NCI-H2081 treated with DMSO at 0.1 percent for 48 hours (cell line): ENCODE measurements at regions not wholly inside any gene's neighbourhood (a gene's known extent, or its start where the extent isn't known, plus 50 kb on each side); places are given as distances from the start of the nearest gene placed in this dataset.
"Not testable (repeated sequence)": the region's sequence is repeated elsewhere in the genome, so short reads cannot be mapped to it uniquely, and the experiment has no call there.

Experiments
- DNase-seq: peaks from one replicate; lab custom pipeline; 2025; lab: John Stamatoyannopoulos, UW

DNA sequence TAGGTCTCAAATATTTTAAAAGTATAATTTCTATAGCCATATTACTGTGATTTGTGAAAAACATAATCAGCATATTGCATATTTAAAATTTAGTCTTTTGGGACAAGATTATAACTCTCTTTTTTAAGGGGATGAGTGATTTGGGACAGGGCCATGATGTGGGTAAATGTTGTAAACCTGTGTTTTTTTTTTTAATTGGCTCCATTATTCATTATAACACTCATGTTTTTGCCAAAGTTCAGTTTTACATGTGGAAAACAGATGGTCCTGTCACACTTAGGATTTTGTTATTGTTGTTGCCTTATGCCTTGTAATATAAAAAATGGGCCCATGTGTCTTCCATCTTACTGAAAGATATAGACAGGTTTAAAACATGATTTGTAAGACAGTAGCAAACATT, 1413.5 kb upstream of the RAG2 start:
- no peak for DNase-seq

DNA sequence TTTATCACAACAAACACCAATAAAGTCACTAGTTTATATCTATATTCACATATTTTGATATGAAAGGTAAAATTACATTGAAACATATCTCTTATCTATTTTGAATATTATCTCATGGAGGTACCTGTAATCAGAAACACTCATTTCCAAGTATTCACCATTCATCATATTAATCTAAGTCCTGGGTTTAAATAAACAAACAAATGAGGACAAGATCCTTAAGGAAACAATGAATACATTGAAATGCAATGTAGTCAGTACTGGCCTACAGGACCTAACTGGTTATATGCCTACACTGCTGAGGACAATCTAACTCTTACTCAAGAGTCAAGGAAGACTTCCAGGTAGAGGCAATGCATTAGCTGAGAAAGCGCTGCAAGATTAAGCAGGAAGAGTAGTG, 1411.9 kb upstream of the RAG2 start:
- no peak for DNase-seq

DNA sequence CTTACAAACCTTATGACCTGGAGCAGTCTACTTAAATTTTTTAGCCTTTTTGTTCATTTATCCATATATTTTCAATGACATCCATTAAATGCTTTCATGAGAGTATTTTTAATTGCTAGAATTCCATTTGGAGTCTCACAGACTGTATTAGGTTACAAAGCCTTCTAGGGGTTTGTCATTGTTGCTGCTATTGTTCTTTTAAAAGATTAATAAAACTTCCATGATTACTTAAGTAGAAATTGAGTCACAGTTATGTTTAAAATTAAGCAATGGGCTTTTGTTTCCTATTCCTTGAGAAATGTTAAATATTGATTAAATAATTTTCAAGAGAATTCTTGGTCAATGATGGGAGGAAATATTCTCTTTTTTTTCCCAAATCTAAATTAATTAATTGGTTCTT, 1408.4 kb upstream of the RAG2 start:
- DNase-seq: no peak

DNA sequence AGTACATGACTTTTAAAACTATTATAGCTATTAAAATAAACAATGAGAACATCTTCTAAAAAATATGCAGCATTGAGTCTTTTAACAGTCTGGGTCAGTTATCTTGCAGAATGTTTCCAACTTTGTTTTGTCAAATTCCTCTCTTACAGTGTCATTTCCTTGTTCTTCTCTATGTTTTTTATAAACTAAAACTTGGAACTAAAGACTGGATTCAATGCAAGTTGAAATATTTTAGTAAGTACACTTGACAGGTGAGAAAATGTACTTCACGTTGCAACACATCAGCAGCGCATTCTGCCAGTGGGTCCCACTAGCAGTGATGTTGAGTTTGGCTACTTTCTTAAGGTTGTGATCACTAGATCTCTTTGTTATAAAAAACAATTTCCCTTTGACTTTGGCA, 1407.6 kb upstream of the RAG2 start:
- DNase-seq: no peak

DNA sequence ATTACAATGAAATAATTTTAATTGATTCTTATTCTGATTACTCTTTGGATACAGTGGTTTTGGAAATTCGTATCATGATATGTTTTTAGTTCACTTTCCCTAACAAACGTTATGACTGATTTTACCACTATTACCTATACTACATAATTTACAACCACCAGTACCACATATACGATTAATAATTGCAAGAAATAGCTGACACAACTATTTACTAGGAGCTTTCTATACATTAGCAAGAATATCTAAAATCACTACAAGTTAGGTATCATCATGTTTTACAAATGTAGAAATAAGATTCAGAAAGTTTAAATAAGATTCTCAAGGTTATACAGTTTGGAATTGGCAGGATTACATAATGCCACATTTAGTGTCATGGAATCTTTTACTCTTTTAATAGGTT, 1401.1 kb upstream of the RAG2 start:
- no peak for DNase-seq

DNA sequence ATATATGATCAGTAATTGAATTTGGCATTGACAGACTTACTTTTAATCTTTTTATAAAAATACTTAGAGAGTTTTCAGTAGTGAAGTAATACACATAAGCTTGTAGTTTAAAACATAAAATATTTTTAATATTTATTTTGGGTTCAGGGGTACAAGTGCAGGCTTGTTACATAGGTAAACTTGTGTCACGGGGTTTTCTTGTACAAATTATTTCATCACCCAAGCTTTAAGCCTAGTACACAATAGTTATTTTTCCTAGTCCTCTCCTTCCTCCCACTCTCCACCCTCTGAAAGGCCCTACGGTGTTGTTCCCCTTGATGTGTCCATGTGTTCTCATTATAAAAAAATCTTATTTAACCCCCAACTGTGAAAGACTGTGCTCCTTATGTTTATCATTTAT, 1397.8 kb upstream of the RAG2 start:
- no peak for DNase-seq

DNA sequence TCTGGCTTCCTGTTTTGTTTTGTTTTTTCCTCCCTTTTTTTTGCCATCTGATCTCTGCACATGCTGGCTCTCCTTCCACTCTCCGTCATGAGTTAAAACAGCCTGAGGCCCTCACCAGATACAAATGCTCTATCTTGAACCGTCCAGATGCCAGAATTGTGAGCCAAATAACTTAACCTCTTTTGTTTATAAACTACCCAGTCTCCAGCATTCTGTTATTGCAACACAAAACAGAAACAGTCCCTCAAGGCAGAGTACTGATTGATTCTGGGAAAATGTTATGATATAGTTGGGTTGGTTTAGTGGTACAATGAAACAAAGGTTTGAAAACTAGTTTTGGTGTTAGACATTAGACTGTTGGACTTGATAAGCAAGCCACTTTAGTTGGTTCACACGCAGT, 1390.0 kb upstream of the RAG2 start:
- DNase-seq: no peak

DNA sequence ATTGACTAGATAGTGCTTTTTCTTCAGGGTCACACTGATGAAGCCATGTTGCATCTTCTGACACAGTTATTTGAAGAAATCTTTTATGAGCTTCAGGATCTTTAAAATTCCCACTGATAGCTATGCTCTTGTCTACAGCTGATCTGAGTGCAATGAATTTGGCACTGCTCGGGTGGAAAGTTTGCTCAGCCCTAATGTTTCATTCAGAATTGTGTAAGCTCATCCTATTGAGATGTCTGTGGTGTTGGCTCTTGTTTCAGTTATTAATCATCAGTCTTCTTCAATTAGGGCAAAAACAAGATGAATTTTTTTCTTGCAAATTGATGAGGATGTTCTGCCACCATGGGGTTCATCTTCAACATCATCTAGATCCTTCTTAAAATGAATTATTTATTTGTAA, 1387.0 kb upstream of the RAG2 start:
- DNase-seq: no peak

DNA sequence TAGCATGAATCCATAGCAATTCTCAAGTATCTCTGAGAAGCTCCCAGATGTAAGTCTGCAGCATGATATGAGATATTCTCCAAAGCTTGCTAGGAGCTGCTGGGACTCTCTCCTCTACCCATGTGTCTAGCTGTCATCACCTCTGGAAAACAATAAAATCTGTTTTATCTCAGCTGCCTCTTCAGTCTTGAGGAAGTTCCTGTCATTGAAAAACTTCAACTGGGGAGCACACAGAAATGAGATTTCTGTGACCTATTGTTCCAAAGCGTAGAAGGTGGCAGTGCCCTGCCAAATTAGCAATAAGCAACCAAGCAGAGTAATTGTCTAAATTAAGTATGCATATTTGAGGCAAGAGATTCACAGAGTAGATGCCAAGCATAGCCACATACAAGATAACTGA, 1380.6 kb upstream of the RAG2 start:
- no peak for DNase-seq

DNA sequence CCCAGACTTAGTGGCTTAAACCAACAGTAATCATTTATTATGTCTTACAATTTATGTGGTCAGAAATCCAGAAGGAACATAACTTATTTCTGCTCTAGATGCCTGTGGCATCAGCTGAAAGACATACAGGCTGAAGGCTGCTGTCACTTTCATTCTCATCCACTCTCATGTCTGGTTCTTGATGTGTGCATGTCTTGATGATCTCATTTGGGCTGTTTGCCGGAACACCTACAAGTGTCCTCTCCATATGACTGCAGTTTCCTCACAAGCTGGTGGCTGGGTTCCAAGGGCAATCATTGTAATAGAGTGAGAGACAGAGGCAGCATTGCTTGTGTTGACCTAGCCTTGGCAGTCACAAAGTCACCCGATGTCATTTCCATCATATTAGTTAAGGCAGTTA, 1375.9 kb upstream of the RAG2 start:
- no peak for DNase-seq

DNA sequence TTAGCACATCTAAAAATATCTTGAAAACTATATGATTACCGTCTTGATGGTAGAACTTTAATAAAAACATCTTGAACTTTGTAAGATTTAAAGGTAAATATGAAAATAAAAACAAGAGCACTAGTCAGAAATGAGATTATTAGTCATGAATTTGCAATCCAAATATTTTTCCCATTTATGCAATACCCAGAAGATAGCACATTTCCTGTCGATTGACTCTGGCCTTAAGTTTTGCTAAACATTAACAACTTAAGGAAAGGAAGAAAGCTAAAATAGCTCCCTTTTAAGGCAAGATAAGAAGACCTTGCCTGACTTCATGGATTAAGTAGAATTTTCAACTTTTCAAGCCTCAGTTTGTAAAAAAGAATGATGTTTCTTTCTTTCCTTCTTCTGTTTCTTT, 1374.7 kb upstream of the RAG2 start:
- no peak for DNase-seq

DNA sequence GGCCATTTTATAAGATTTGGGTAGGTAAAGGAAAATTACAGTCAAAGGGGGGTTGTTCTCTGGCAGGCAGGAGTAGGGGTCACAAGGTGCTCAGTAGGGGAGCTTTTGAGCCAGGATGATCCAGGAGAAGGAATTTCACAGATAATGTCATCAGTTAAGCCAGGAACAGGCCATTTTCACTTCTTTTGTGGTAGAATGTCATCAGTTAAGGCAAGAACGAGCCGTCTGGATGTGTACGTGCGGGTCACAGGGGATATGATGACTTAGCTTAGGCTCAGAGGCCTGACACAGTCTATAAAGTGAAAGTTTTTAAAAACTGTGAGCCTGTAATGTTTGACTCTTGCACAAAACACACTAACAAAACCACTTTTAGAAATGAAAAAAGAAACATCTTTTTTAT, 1371.3 kb upstream of the RAG2 start:
- DNase-seq: not testable (repeated sequence)

DNA sequence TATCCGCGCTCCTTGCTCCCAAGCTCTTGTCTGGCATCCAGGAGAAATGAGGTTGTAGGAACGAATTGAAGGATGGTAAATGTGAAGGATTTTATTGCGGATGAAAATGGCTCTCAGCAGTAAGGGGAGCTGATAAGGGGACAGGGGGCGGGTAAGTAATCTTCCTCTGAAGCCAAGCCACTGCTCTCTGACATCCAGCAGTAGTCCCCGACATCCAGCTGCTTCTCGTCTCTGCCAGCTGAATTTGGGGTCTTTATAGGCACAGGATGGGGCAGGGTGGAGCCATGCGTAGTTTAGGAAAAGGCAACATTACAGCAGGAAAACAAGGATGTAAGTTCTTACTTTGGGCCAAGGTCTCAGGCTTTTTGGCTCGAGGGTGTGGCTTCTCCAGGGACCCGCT, 1370.1 kb upstream of the RAG2 start:
- no peak for DNase-seq

DNA sequence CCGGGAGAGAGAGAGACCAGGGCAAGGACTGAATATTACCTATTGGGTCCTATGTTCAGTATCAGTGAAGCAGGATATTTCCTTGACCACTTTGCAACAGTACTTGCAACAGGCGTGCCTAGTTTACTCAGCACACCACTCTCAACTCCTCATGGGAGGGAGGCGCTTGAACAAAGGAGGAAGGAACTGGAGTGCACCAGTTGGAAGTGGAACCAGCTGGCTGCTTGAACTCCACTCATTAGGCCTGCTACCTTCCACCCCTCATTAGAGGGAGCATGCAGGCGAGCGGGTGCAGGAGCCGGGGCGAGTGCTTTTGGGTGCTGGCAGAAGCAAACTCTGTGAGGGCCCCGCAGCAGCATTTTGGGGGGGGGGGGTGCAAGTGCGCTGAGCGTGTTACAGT, 1369.6 kb upstream of the RAG2 start:
- DNase-seq: no peak

DNA sequence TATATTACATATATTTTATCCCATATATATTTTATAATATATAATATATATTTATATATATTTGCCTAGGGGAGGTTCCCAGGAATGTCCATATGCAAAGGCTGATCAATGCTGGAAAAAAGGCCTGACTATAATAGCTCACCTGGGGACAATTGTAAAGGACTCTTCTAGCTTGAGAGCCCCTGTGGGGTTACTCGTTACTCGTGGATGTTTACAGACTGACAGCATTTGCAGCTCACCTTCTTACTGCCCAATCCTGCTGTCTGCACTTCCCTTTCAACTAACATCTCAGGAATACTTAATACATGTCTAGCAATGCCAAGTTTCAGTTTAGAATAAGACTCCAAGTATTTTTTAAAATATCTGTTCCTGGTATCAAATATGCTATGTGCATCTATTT, 1365.4 kb upstream of the RAG2 start:
- no peak for DNase-seq

DNA sequence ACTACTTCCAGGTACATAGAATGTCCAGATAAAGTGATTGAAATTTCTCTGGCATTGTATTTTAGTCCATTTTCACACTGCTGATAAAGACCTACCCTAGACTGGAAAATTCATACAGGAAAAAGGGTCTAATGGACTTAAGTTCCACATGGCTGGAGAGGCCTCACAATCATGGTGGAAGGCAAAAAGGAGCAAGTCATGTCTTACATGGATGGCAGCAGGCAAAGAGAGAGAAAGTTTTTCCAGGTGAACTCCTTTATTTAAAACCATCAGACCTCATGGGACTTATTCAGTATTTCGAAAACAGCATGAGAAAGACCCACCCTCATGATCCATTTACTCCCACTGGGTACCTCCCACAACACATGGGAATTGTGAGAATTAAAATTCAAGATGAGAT, 1359.7 kb upstream of the RAG2 start:
- no peak for DNase-seq

DNA sequence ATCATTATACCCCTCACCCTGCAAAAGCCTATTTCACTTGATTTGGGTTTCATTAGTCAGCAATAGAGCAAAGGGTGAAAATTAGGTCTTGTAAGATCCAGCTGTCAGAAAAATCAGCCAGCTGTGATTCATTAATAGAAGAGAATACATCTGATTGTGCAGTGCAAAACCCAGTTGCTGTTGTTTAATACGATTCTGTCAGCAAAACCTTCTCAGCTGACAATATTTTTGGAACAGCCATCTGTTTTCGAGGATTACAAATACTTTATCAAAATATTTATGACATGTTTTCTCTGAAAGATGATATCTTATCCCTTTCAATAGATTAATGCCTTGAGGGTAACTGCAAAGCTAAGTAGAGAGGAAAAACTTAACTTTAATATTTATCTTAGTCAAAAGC, 1354.0 kb upstream of the RAG2 start:
- no peak for DNase-seq

DNA sequence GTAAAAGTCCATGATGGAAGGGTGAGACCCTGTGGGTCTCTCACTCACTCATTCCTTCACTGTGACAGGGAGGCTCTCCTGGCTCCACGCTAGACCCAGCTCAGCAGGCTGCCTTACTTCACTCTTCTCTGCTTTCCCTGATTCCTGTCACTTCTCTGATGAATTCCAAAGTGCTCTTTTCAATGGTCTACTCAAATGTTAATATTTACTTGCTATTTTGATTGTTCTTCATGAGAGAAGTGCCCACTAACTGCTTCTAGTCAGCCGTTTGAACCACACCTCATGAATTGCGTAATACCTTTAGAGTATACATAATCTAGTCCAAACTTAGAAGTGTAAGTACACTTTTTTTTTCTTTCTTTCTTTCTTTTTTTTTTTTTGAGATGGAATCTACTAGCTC, 1350.2 kb upstream of the RAG2 start:
- no peak for DNase-seq

DNA sequence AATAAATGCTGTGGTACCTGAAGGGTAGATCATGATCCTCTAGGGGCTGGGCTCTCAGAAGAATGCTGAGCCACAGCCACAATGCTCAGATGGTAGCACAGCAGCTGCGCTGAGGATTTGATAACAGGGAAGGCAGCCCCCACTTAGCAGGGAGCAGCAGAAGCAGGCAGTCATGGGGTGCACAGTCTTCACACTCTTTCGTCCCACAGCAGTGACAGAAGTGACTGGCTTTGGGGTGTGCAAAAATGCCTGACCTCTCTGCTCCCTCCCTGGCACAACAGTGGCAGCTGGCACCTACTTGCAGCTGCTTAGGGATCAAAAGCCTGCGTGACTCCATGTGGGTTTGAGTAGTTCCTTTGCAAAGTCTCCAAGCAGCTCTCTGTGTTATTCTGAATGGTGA, 1349.8 kb upstream of the RAG2 start:
- DNase-seq: no peak

DNA sequence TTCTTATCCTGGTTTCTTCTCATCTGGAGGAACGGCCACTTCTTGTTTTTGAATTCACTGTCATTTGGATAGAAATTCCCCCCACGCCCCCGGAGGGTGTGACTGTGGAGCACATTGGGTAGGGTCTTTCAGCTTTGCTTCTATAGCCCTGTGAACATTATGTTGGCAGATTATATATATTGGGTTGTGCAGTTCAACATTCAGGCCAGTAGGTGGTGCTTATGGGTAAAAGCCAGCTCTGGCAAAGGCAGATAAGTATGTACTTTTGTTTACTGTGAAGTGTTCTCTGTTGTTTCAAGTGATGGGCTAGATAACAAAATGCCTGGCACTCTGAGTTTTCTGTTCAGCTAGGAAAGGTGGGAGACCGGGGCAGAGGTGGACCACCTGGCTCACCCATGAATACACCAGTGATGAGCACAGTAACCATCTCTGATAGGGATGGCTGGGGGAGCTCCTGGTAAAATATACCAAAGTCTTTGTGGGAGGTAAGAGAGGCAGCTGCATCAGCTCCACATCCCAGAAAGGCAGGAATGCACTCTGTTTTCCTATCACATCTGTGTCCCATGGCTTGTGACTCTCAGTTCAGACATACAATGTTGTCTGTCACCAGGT, 1348.2 kb upstream of the RAG2 start:
- DNase-seq: no peak

DNA sequence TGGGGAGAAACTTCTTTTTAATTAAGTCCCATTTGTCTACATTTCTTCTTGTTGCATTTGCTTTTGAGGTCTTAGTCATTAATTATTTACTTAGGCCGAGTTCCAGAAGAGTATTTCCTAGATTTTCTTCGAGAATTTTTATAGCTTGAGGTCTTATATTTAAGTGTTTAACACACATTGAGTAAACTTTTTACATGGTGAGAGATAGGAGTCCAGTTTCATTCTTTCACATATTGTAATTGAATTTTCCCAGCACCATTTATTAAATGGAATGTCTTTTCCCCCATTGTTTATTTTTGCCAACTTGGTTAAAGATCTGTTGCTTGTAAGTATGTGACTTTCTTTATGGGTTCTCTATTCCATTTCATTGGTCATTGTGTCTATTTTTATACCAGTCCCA, 1344.0 kb upstream of the RAG2 start:
- no peak for DNase-seq

DNA sequence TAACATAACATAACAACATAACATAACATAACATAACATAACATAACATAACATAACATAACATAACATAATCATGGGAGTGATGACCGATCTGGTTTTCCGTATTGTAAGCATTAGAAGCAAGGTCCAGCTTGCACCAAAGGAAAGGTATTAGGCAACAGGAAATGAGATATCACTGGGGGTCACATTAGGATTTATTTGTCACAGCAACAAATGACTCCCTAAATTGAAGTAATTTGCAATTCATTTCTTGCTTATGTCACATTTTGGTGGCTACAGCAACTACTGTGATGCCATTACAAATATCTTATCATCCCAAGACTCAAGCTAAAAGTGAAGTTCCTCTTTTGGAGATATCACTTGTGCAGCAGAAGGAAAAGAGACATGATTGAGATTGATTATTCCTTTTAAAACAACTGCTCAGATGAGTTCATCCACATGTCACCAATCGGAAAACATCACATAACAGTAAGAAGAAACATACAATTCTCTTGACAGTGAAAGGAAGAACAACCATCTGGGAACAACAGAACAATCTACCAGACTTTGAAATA, 1331.1 kb upstream of the RAG2 start:
- DNase-seq: no peak

DNA sequence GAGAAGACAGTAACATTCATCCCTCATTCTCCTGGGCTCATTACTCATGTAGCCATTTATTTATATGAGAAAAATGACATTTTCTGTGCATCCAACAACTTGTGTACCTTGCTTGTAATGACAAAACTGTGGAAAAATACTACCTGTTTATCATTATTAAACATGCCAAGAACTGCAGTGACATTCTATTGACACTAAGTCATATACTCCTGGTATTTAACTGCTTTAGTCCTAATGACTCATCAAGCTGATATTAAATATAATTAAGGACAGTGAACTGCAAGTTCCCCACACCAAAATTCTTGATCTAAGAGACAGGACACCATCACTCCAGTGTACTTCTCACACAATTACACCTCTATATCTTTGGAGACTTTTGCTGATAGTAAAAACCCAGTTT, 1328.7 kb upstream of the RAG2 start:
- DNase-seq: no peak

DNA sequence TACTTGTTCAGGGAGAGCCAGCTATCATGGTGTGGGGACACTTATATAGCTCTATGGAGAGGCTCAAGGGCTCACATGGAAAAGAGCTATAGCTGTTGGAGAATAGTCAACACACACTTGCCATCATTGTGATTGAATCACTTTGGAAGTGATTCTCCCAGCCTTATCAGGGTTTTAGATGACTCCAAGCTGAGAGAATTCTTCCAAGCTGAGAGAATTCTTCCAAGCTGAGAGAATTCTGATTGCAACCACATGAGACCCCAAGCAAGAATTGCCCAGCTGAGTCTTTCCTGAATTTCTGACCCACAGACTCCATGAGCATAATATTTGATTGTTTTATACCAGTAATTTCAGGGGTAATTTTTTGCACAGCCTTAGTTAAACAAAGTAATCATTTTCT, 1318.3 kb upstream of the RAG2 start:
- DNase-seq: no peak

DNA sequence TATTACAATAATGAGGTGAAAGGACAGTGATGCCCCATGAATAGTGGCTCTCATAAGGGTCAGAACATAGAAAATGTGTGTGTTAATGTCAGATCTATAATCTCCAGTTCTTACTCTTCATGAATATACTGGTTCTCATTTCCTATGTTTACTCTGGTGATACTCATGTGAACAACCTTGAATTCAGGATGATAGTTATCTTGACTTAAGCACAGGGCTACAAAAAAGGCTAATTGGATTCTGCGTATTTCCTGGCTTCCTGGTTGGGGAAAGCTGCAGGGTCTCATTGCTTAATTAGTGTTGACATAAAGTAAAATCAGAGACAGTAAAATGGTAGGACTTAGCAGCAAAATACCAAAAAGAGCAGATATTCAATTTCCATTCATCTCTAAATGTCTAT, 1316.8 kb upstream of the RAG2 start:
- no peak for DNase-seq
